Activated T-helper 9 cell treated with anti-CD3 and anti-CD28 coated beads, Interleukin-2, amount 50 U/mL, for 16 hours (primary cell): ENCODE measurements at regions not wholly inside any gene's neighbourhood (a gene's known extent, or its start where the extent isn't known, plus 50 kb on each side); places are given as distances from the start of the nearest gene placed in this dataset.

Experiments used
- DNase-seq: peaks from one replicate; pipeline ENCODE4 v3.0.0-alpha.2; 2020; ENCODE audit warnings: low read depth

- DNase-seq = no peak
Observed at GRCh38 chr2:107633580-107634147, 193.0 kb upstream of the RGPD4 start.

GRCh38 chr2:107634172-107634571, 192.5 kb upstream of the RGPD4 start:
- no peak for DNase-seq

- DNase-seq = no peak
Observed at GRCh38 chr2:107635883-107636282, 190.8 kb upstream of the RGPD4 start.

GRCh38 chr2:107645586-107645985, 181.1 kb upstream of the RGPD4 start:
- DNase-seq = no peak

- no peak for DNase-seq
Observed at GRCh38 chr2:107648781-107649404, 177.8 kb upstream of the RGPD4 start.

GRCh38 chr2:107657049-107657448, 169.6 kb upstream of the RGPD4 start:
- DNase-seq = no peak

GRCh38 chr2:107663632-107664031, 163.1 kb upstream of the RGPD4 start:
- no peak for DNase-seq

GRCh38 chr2:107669335-107669734, 157.4 kb upstream of the RGPD4 start:
- no peak for DNase-seq

- DNase-seq = no peak
Observed at GRCh38 chr2:107681936-107682335, 144.8 kb upstream of the RGPD4 start.

GRCh38 chr2:107684421-107684820, 142.3 kb upstream of the RGPD4 start:
- no peak for DNase-seq

GRCh38 chr2:107685421-107685986, 141.2 kb upstream of the RGPD4 start:
- DNase-seq = no peak

GRCh38 chr2:107687073-107687472, 139.6 kb upstream of the RGPD4 start:
- DNase-seq = no peak

GRCh38 chr2:107688135-107688534, 138.6 kb upstream of the RGPD4 start:
- DNase-seq = no peak

- no peak for DNase-seq
Observed at GRCh38 chr2:107693604-107694003, 133.1 kb upstream of the RGPD4 start.

- no peak for DNase-seq
Observed at GRCh38 chr2:107694667-107695066, 132.0 kb upstream of the RGPD4 start.

- DNase-seq = no peak
Observed at GRCh38 chr2:107697385-107697784, 129.3 kb upstream of the RGPD4 start.

GRCh38 chr2:107698861-107699260, 127.8 kb upstream of the RGPD4 start:
- no peak for DNase-seq

GRCh38 chr2:107700073-107700472, 126.6 kb upstream of the RGPD4 start:
- no peak for DNase-seq

- no peak for DNase-seq
Observed at GRCh38 chr2:107711941-107712340, 114.8 kb upstream of the RGPD4 start.

- no peak for DNase-seq
Observed at GRCh38 chr2:107712857-107713256, 113.8 kb upstream of the RGPD4 start.

- DNase-seq = no peak
Observed at GRCh38 chr2:107717661-107718060, 109.0 kb upstream of the RGPD4 start.

- no peak for DNase-seq
Observed at GRCh38 chr2:107719141-107719540, 107.6 kb upstream of the RGPD4 start.

GRCh38 chr2:107719836-107720235, 106.9 kb upstream of the RGPD4 start:
- no peak for DNase-seq

GRCh38 chr2:107721178-107721577, 105.5 kb upstream of the RGPD4 start:
- DNase-seq = no peak
